Body of pancreas (tissue), 4 donors: ENCODE measurements at regions not wholly inside any gene's neighbourhood (a gene's known extent, or its start where the extent isn't known, plus 50 kb on each side); places are given as distances from the start of the nearest gene placed in this dataset.

Source experiments
- ATAC-seq: fragments of 150-250 bp; one replicate; pipeline ENCODE4 v1.9.1; 2016
- DNase-seq, 4 donors: peaks; one replicate each; pipeline ENCODE4 v3.0.0-alpha.2; 2019
- H3K27ac ChIP-seq, 4 donors: fragments of 200-600 bp; sonication (generic); 1 replicate in 3 of 4; 2 replicates in 1 of 4; pipeline versions ENCODE4 v1.5.1 to v1.6.1; 2016 to 2019; ENCODE audit warnings: mild to moderate bottlenecking in 1 of 4, mixed read lengths in 1 of 4, moderate library complexity in 1 of 4
- H3K27me3 ChIP-seq, 2 donors: fragments of 200-600 bp; sonication (generic); one replicate each; pipeline ENCODE4 v1.6.0; 2016; ENCODE audit warnings: mild to moderate bottlenecking in 1 of 2
- H3K36me3 ChIP-seq, 2 donors: fragments of 200-600 bp; sonication (generic); replicated peaks in 1 of 2; 2 replicates each; pipeline ENCODE4 v1.5.1; 2016; ENCODE audit warnings: low read depth in 2 of 2; ENCODE audit not compliant: insufficient read depth in 1 of 2
- H3K4me1 ChIP-seq: fragments of 200-600 bp; sonication (generic); one replicate; pipeline ENCODE4 v1.6.0; 2016
- H3K4me3 ChIP-seq, 2 donors: fragments of 200-600 bp; sonication (generic); 1 replicate in 1 of 2; 2 replicates in 1 of 2; pipeline ENCODE4 v1.5.1; 2016 to 2019
- H3K9me3 ChIP-seq, 3 donors: fragments of 200-600 bp; sonication (generic); 1 replicate in 2 of 3; 2 replicates in 1 of 3; pipeline ENCODE4 v1.5.1; 2016
- CTCF ChIP-seq, 7 experiments: fragments of 450-650 bp in 4 of 7; fragments of 200-600 bp in 3 of 7; sonication (generic) in 3 of 7; IDR thresholded peaks; one replicate each; pipeline ENCODE4 v1.5.1; 2016 to 2019; ENCODE audit warnings: antibody characterized with exemption in 7 of 7
- POLR2A ChIP-seq, 3 donors: fragments of 450-650 bp; IDR thresholded peaks; one replicate each; pipeline ENCODE4 v1.6.1; 2016; ENCODE audit warnings: antibody characterized with exemption in 3 of 3, mild to moderate bottlenecking in 2 of 3
- WGBS, 2 donors: methylation state at CpG; one replicate each; pipeline ENCODE4 v1.1.5; 2017; 5-methylcytosine and 5-hydroxymethylcytosine counted together
- intact Hi-C: fragments of 100-400 bp; cut with DNase I; formaldehyde crosslinking; loops from one replicate; pipeline ENCODE4 v1.15.1; 2023

GRCh38 chrX:46169808-46170207, 375.4 kb downstream of the ZNF674 start:
- DNase-seq = no peak
- WGBS, 2 donors = 51 to 52% methylated on average over 3 of the region's 3 CpGs
- ATAC-seq = no peak
- no peak for TF ChIP-seq POLR2A (IDR thresholded peaks at IDR 0.05)
- no peak for TF ChIP-seq CTCF (IDR thresholded peaks at IDR 0.05)
- H3K27ac ChIP-seq = no peak overlapping the region
- H3K27me3 ChIP-seq = no peaks in the 10 kb centered on the region
- intact Hi-C loops = no loop called here
- H3K36me3 ChIP-seq = no peaks in the 10 kb centered on the region
- H3K4me3 ChIP-seq = no peak overlapping the region
- H3K4me1 ChIP-seq = no peaks in the 10 kb centered on the region
- H3K9me3 ChIP-seq = no peaks in the 10 kb centered on the region

- H3K27me3 ChIP-seq = no peaks in the 10 kb centered on the region
- 51 to 54% methylated on average over 2 of the region's 3 CpGs for WGBS, 2 donors
- TF ChIP-seq CTCF (IDR thresholded peaks at IDR 0.05) (no peak), POLR2A (IDR thresholded peaks at IDR 0.05) (no peak)
- H3K4me1 ChIP-seq = no peaks in the 10 kb centered on the region
- H3K4me3 ChIP-seq = no peak overlapping the region
- no peaks in the 10 kb centered on the region for H3K36me3 ChIP-seq
- DNase-seq = no peak
- no peaks in the 10 kb centered on the region for H3K9me3 ChIP-seq
- ATAC-seq = no peak
- H3K27ac ChIP-seq = no peak overlapping the region
- intact Hi-C loops = no loop called here
Measured at GRCh38 chrX:46168254-46168653, 377.0 kb downstream of the ZNF674 start.

- Histone ChIP-seq H3K4me3 (no peak overlapping the region), H3K27me3 (no peaks in the 10 kb centered on the region), H3K9me3 (no peaks in the 10 kb centered on the region), H3K36me3 (no peaks in the 10 kb centered on the region), H3K4me1 (no peaks in the 10 kb centered on the region), H3K27ac (no peak overlapping the region)
- 55 to 88% methylated on average over 1 to 3 of the region's 3 CpGs for WGBS, 2 donors
- no peak for TF ChIP-seq POLR2A (IDR thresholded peaks at IDR 0.05)
- TF ChIP-seq CTCF (IDR thresholded peaks at IDR 0.05) = no peak
- ATAC-seq (no peak), DNase-seq (no peak)
- intact Hi-C loops = no loop called here
Measured at GRCh38 chrX:46165866-46166265, 379.4 kb downstream of the ZNF674 start.

GRCh38 chrX:46165411-46165810, 379.8 kb downstream of the ZNF674 start:
- 45 to 64% methylated on average over 2 of the region's 2 CpGs for WGBS, 2 donors

More at GRCh38 chrX:46165411-46165810, 379.8 kb downstream of the ZNF674 start:
- DNase-seq = no peak
- ATAC-seq = no peak
- H3K27me3 ChIP-seq = no peaks in the 10 kb centered on the region
- TF ChIP-seq POLR2A (IDR thresholded peaks at IDR 0.05) (no peak), CTCF (IDR thresholded peaks at IDR 0.05) (no peak)
- no peaks in the 10 kb centered on the region for H3K9me3 ChIP-seq
- no peak overlapping the region for H3K27ac ChIP-seq
- intact Hi-C loops = no loop called here
- H3K4me3 ChIP-seq = no peak overlapping the region
- no peaks in the 10 kb centered on the region for H3K36me3 ChIP-seq
- H3K4me1 ChIP-seq = no peaks in the 10 kb centered on the region
